Nephron progenitor cell (in vitro differentiated cells): ENCODE measurements at regions not wholly inside any gene's neighbourhood (a gene's known extent, or its start where the extent isn't known, plus 50 kb on each side); places are given as distances from the start of the nearest gene placed in this dataset.

ENCODE experiments used
- DNase-seq: peaks from one replicate; pipeline ENCODE4 v3.0.0; 2021
- H3K27ac Mint-ChIP-seq: 2 replicates; pipeline ENCODE4 v1.8.0; 2021; ENCODE audit warnings: mild to moderate bottlenecking, moderate library complexity, mixed read lengths
- H3K27me3 Mint-ChIP-seq: 2 replicates; pipeline ENCODE4 v1.8.0; 2021; ENCODE audit warnings: mild to moderate bottlenecking, low read depth, mixed read lengths; ENCODE audit not compliant: poor library complexity
- H3K36me3 Mint-ChIP-seq: 2 replicates; pipeline ENCODE4 v1.8.0; 2021; ENCODE audit warnings: low read depth, mixed read lengths
- H3K4me1 Mint-ChIP-seq: 2 replicates; pipeline ENCODE4 v1.8.0; 2021; ENCODE audit warnings: mixed read lengths
- H3K4me3 Mint-ChIP-seq: 2 replicates; pipeline ENCODE4 v1.8.0; 2021; ENCODE audit warnings: mild to moderate bottlenecking, moderate library complexity, mixed read lengths
- H3K9me3 Mint-ChIP-seq: 2 replicates; pipeline ENCODE4 v1.8.0; 2021; ENCODE audit warnings: mild to moderate bottlenecking, moderate library complexity, mixed read lengths
- CTCF ChIP-seq: fragments of 200-600 bp; sonication (generic); IDR thresholded peaks from 2 replicates; pipeline ENCODE4 v1.5.0; 2021; ENCODE audit warnings: antibody characterized with exemption

DNA sequence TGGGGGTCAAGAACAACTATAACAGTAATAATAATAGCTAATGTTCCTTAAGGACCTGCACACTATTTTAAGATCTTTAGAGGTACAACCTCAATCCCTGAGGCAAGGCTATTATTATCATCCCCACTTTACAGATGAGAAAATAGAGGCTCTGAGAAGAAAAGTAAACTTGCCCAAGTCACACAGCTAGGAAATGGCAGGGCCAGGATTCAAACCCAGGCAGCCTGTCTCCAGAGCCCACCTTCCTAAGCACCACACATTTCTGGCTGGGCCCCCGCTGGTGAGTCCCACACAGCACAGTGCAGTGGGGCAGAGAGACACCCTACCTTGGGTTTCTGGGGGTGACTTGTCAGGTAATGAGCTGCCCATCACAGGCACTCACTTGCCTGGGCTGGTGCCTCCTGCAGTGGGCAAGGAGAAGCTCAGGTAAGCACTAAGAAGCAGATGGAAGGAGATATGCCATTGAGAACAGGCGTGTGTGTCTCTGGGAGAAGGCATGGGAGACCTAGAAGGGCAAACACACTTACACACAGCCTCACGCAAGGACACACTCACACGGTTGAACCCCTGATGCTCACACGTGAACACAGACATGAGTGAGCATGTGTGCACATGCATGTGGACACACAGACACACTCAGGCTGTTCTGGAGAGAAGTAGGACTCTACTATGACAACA is 104.4 kb upstream of the ZMIZ1 start:
- Mint-ChIP-seq H3K36me3 (no peaks in the 10 kb centered on the region), H3K4me3 (no peak overlapping the region), H3K4me1 (peaks cover 70% of the 10 kb centered on the region), H3K9me3 (no peaks in the 10 kb centered on the region), H3K27ac (peak overlapping the region; percentile 93), H3K27me3 (peaks cover 4% of the 10 kb centered on the region)
- TF ChIP-seq CTCF: no peak
- DNase-seq: no peak

DNA sequence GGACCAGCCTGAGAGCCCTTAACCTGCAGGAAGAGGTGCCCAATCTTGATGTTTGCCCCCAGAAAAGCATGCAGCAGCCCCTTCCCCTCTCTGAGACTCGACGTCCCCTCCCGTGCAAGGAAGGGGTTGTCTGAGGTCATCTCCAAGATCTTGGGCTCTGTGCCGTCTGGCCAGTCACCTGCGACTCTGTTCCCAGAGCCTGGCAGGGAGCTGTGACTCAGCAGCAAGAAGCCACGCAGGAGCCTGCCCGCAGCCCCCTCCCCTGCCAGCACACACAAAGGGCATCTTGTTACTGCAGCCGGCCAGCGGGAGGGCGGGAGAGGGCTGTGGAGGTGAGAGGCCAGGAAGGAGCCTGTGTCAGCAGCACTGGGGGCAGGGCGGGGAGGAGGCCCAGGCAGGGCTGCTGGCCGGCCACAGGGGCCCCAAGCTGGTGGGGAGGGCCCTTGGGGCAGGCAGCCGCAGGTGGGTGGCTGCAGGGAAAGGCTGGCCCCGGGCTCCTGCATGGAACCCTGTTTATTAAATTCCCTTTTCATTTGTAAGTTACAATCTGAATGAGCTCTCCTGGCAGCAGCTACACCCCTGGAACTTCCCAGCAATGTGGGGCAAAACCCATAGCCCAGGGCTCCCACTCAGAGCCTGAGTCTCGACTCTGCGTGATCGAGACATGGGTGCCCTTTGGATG is 103.7 kb upstream of the ZMIZ1 start:
- H3K4me1 Mint-ChIP-seq: peaks cover 77% of the 10 kb centered on the region
- peak overlapping the region; percentile 93 for H3K27ac Mint-ChIP-seq
- no peaks in the 10 kb centered on the region for H3K9me3 Mint-ChIP-seq

DNA sequence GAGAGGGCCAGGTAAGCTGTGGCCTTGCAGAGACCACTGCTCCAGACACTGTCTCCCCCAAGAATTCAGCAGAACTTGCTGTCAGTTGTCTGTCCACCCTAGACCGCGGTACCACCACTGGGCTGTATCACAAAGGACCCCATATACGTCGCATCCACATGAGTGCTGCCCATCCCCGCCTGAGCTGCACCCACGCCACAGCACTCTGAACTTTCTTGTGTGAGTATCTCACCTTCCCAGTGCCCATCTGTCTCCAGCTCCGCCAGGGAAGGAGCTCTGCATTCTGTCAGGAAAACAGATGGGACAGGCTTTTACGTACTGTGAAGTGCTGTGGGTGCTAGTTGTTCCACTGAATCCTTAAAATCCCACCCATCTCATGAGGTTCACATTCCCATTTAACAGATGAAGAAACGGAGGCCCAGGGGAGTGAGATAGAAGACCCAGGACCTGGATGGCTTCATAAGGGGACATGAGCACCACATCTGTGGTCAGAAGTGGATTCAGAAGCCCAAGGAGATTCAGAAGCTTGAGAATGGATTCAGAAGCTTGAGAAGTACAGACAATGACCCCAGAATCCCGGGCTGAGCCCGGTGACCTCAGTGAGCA is 102.5 kb upstream of the ZMIZ1 start:
- TF ChIP-seq CTCF: no peak
- H3K27me3 Mint-ChIP-seq: peaks cover 4% of the 10 kb centered on the region
- H3K4me3 Mint-ChIP-seq: no peak overlapping the region
- no peak for DNase-seq
- H3K9me3 Mint-ChIP-seq: no peaks in the 10 kb centered on the region
- H3K27ac Mint-ChIP-seq: no peak overlapping the region
- peaks cover 76% of the 10 kb centered on the region for H3K4me1 Mint-ChIP-seq
- H3K36me3 Mint-ChIP-seq: no peaks in the 10 kb centered on the region

More for the DNA sequence above, 103.7 kb upstream of the ZMIZ1 start:
- H3K36me3 Mint-ChIP-seq: no peaks in the 10 kb centered on the region
- TF ChIP-seq CTCF: no peak
- no peak overlapping the region for H3K4me3 Mint-ChIP-seq
- peaks cover 4% of the 10 kb centered on the region for H3K27me3 Mint-ChIP-seq
- DNase-seq: peak; percentile 78

GRCh38 chr10:78966844-78967488 is 101.8 kb upstream of the ZMIZ1 start:
- Mint-ChIP-seq H3K27me3 (peaks cover 4% of the 10 kb centered on the region), H3K27ac (no peak overlapping the region), H3K4me1 (peaks cover 75% of the 10 kb centered on the region), H3K4me3 (no peak overlapping the region), H3K36me3 (no peaks in the 10 kb centered on the region), H3K9me3 (no peaks in the 10 kb centered on the region)
- TF ChIP-seq CTCF: no peak
- DNase-seq: no peak

GRCh38 chr10:78968300-78968942 is 100.3 kb upstream of the ZMIZ1 start:
- Mint-ChIP-seq H3K9me3 (no peaks in the 10 kb centered on the region), H3K27ac (no peak overlapping the region), H3K4me3 (no peak overlapping the region), H3K36me3 (no peaks in the 10 kb centered on the region), H3K4me1 (peaks cover 76% of the 10 kb centered on the region), H3K27me3 (no peaks in the 10 kb centered on the region)
- no peak for DNase-seq
- no peak for TF ChIP-seq CTCF
